CD4-positive, alpha-beta T cell treated with Interleukin-2 at 100 ng/mL for 4 hours (primary cell): ENCODE measurements at regions not wholly inside any gene's neighbourhood (a gene's known extent, or its start where the extent isn't known, plus 50 kb on each side); places are given as distances from the start of the nearest gene placed in this dataset.
"Not testable (repeated sequence)": the region's sequence is repeated elsewhere in the genome, so short reads cannot be mapped to it uniquely, and the experiment has no call there.

Experiments
- DNase-seq: peaks from one replicate; pipeline ENCODE4 v3.0.0-alpha.2; 2020; ENCODE audit warnings: low spot score

DNA sequence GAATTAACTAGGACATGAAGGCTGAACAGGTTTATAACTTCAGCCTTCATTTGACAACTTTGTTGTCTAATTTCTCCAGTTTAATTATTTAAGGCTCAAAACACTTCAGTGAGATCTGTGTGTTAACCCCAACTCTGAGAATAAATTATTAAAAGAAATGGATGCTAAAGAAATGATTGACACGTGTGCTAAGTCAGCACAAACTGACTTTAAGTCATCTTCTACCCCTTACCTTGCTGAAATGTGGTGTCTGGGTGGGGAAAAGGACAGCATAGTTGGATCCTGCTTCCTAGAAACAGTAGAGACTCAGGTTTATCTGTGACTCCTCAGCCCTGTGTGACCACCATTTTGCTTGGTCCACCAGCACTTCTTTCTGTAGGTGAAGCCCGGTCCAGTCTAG lies 324.8 kb upstream of the NPSR1 start:
- no peak for DNase-seq

DNA sequence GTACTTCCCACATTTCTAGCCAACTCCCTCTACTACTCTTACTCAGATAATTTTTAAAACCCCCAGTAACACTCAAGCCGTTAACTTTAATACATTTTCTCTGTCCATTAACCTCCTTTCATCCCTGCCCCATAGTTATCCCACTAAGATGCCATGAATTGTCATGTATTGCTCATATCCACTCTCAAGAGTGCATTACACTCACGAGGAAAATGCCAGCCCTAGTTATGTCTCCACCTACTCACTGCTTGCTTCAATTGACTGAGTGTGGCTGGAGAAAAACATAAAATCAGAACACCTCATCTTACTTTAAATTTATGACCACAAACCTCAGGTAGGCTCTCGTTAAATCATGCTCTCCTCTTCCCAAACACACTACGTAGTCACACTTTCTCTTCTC lies 324.1 kb upstream of the NPSR1 start:
- DNase-seq, result no peak

DNA sequence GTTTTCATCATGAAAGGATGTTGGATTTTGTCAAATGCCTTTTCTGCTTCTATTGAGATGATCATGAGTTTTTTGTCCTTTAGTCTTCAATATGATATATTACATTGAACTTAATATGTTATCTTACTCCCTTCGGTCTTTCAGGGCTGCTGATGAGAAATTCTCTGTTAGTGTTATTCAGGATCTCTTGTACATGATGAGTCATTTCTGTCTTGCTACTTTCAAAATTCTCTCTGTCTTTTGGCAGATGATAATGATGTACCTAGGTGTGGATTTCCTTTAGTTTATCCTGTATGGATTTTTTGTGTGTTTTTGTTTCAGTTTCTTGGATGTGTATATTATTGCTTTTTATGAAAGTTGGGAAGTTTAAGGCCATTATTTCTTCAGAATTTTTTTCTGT lies 320.9 kb upstream of the NPSR1 start:
- DNase-seq, result no peak

DNA sequence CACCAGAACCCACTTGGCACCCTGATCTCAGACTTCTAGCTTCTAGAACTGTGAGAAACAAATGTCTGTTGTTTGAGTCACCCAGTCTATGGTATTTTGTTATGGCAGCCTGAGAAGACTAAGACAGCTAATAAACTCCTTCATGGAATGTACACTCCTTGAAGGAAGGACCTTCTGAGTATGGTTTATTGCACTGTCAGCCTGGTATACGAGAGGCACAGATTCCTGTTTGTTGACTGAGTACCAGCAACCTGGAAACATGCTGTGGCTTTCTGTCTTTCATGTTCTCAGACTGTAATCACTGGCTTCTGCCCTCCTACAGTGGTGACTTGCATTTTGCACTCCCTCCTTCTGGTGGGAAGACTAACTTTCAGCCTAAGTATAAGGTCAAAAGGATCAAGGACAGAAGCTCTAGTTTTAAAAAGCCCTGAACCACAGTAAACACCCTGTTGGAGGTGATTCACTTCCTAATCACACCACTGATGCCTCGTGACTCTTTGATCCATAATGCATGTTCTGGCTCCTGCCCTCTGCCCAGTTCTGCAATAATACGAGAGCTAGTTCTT lies 319.0 kb upstream of the NPSR1 start:
- DNase-seq, result no peak

DNA sequence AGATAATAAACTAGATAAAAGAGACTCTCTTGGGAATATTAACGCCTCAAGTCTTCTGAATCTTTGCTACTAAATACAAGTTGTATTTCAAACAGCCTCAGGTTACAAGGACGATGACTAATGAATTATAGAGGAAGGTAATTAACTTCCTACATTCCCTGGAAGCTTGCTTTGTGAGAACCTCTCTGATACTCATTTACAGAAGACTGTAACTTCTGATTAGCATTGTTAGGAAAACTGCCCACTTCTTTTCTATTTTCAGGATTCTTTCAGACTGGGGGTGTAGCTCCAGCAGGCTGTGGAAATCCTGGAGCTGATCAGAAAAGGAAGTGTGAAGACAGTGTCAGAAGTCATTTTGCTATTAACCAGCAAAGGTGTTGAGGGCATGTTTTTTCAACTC lies 316.7 kb upstream of the NPSR1 start:
- DNase-seq, result no peak

DNA sequence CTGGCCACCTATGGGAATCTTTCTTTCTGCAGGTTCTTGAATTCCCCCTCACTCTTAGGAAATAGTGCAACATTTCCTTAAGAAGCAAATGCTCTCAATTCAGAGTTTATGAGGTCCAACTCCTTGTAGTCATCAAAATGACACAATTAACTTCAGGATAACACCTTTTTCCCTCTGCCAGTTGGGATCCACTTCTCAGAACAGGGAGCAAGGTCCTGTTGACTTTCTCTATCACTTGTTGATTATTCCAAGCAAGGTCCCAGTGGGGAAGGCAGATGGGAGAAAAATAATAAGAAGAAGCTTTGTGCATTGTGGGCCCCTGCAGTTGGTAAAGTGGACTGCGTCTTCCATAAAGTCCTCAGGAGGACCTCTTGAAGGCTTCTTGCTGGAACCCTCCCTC lies 315.6 kb upstream of the NPSR1 start:
- DNase-seq, result no peak

DNA sequence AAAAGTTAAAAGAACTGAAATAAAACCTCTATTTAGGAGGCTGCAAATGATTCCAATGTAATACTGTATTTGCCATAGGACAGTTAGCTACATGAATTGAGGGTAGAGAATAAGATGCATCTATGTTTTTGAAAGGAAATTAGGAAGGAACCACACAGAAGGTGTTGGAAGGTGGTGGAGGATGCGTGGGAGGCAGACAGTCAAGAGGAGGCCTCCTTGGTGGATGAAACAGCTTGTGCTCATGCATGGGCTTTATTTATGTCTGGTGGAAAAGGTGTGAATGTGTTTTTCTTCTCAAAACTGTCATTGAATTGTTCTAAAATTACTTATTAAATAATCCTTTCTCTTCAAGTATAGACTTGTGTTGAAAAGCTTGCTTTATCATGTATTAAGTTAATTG lies 314.4 kb upstream of the NPSR1 start:
- no peak for DNase-seq

DNA sequence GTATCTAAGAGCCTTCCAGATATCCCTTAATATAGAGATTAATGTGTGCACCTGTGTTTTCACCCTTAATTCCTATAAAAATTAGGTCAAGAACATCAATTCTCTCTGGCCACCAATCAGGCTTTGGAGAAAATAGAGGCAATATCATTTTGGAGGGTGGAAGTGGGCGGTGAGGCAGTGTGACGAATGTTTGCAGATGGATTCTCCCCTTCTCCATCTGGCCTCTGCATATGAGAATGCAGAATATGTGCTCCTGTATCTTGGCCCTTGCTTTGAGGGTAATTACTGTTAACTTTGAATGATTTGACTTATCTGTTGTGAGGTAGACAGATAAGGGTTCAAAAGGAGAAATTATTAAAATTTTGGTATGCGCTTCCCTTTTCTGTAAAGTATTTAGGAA lies 304.0 kb upstream of the NPSR1 start:
- DNase-seq, result no peak

DNA sequence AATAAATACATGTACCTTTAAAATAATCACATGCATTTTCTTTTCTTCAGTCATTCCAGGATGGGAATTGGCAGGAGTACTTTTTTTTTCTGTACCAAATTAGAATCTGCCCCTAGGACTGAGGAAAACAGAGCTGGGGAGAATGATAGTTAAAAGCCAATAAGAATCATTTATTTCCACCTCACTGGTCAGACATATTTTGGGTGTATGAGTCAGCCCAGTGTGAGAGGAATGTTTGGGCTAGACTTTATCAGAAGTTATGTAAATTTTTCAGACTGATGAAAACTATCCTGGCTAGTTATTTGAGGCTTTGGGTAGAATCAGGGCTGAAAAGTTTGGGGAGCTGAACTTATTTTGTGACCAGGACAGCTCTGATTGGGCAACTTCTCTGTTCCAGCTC lies 303.1 kb upstream of the NPSR1 start:
- no peak for DNase-seq

DNA sequence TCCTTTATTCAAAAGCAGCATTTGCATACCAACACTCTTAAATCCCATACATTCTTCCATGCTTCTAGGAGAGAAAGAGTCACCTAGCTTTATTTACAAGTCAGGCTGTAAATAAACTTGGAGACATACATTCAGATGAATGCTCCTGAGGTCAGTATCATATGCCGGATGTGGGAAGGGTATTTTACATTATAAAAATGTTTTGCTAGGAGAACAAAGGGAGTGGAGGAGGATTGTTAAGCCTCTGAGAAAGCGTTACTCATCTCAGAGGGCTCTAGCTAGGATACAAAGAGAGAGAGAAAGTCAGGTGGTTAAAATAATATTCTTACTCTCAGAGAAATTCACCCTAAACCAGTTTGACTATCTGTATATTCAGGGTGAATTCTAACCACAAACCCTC lies 300.9 kb upstream of the NPSR1 start:
- DNase-seq, result no peak

DNA sequence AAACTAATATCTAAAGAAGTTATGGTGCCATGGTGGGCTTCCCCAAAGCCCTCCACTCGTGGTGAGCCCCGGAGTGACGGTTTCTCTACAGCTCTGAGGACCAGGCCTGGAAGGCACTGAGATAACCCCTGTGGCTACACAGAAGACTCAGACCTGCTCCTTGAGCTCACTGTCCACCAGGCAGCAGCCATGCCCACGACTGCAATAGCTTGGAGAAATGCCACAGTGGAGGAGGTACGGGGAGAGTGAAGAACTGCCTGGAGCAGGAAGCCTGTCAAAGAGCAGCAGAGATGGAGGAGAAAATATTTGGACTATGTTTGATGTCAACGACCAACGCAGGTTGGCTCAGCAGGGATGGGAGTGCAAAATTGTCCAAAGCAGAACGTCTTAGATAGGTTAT lies 300.1 kb upstream of the NPSR1 start:
- no peak for DNase-seq

DNA sequence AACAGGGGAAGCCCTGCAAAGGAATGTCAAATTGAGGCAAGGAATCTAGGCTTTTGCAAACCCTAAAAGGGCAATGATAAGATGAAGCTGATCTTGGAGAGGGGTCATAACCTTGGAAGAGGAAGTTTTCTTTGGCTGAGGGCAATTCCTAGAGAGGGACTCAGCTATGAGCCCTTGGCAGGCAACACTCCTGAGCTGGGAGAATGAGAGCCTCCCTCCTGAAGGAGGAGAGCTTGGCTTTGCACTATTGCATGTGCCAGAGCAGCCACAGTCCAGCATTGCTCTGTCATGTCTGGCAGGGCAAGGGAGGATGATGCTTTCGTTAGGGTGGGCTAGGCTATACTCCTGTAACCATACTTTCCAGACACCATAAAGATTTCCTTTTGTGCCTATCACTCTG lies 299.4 kb upstream of the NPSR1 start:
- not testable (repeated sequence) for DNase-seq

DNA sequence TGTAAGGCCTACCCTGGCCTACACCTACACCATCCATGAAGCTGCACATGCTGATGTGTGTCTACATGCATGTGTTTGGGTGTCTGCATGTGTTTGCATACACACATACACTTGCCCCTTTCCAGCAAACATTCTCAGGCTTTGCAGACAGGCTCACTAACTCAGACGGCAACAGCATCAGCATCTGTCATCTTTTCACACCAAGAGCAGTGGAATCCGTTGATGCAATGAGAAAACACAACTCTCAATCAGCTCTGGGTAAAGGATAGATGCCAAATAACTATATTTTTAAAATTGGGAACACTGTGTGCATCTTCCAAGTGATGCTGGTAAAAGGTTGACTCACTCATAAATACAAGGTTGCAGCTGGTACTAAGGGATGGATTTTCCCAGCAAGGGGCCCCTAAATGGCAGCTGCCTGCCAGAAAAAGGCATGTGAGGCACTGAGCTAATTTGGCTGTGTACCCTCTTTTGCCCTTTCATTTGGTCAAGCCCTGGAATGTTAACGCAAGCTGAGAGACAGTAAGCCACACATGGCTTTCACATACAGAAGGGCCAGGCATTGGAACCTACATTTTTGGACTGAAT lies 296.3 kb upstream of the NPSR1 start:
- DNase-seq, result no peak

DNA sequence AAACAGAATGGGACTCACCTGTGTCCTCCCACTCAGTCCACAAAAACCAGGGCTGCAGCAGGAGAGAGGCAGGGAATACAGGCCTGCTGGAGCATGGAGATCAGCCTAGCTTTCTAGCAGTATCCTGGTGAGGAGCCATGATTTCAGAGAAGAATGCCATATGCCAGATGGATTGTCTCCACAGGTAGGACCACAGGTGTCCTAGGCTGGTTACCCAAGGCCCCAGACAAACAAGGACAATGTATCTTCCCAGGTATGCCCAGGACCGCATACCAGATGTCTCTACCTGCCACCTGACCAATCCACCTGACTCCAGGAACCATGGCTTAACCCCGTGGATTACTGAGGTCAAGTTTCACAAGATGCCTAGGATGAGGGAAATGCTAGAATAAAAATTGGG lies 295.4 kb upstream of the NPSR1 start:
- DNase-seq, result no peak

DNA sequence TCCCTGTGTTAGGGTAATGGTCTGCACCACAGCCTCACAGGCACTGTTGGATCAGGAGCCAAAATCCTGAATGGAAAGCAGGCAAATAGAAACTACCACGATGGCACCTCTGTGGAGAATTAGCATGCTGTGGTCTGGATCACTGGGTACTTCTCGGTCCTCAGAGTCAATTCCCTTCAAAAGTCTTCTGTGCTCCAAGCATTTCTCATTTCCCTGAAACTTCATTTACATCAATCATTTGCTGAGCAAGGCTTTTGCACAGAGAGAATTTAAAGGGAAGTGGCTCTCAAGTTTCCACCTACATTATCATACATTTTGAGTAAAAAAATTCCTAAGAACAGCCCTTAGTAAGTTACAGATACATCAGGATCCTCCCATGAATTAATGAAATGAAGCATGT lies 293.9 kb upstream of the NPSR1 start:
- DNase-seq, result no peak

DNA sequence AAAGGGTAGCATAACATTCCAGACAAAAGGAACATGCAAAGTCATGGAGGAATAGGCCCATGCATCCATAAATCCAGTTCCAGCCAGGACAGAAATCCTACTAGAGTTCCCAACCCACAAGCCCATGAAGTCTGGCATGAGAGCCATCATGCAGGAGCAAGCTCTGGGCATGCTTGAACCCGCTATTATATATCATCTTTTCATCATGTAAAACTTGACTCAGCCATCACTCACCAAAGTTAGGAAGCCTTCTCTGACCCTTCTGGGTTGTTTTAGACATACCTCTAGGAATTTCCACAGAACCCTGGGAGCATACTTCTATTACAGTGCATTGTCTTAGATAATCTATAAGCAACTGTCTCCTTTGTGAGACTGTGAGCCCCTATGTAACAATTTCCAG lies 293.0 kb upstream of the NPSR1 start:
- DNase-seq, result no peak

DNA sequence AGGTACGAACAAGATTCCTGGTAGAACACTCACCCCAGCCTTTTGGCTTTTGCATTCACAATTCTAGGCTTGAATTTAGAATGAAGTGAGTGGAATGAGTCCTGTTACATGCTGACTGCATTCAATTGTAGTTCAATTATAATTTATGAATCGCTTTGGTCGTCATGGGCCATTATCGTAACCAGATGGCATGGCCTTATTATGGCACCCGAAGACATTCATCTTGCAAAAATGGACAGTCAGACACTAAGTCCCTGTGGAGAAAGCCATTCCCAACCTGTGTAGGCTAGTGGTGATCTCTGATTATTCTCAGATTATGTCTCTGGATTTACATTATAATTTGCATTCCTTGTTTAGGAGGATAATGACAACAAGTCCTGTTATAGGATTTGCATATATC lies 292.4 kb upstream of the NPSR1 start:
- no peak for DNase-seq

DNA sequence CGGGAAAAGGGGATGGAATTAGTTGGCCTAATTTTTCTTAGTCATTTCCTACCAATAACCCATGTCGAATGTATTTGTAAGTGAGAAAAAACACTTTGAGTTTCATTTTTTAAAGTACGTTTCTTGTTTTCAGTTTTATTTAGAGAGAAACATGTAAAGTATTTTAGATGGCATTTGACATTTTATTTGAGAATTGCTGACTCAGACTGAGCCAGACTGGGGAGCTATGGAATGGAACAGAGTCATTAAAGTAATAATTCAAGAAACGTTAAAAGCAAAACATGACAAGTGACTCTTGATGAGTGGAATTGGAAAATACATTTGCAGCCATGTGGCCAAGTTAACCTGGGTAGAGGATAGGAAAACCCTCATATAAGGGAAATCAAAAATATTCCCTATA lies 286.1 kb upstream of the NPSR1 start:
- no peak for DNase-seq

DNA sequence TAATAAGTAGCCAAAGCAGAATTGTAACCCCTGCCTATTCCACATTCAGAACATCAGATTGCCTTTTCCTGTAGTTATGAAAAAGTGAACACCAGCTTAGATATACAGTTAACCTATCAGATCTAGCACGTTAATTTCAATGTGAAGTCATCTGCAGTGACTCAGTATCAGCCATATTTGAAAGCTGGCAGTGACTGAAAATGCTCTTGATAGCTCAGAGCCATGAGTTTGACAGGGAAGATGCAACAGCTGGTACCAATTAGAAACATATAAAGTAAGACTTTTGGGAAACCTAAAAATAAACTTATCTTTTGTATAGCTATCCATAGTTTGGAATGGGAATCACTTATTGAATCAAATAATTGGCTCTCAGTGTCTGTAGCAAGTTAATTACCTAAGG lies 284.1 kb upstream of the NPSR1 start:
- no peak for DNase-seq

DNA sequence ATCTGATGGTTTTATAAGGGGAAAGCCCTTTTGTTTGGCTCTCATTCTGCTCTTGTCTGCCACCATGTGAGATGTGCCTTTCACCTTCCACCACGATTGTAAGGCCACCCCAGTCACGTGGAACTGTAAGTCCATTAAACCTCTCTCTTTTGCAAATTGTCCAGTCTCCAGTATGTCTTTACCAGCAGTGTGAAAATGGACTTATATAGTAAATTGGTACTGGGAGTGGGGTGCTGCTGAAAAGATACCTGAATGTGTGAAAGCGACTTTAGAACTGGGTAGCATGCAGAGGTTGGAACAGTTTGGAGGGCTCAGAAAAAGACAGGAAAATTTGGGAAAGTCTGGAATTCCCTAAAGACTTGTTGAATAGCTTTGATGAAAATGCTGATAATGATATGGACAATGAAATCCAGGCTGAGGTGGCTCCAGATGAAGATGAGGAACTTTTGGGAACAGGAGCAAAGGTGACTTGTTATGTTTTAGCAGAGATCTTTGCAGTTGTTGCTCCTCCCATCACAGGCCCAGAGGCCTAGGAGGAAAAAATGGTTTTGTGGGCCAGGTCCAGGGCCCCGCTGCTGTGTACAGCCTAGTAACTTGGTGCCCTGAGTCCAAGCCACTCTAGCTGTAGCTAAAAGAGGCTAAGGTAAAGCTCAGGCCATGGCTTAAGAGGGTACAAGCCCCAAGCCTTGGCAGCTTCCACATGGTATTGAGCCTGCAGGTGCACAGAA lies 275.7 kb upstream of the NPSR1 start:
- DNase-seq, result no peak

DNA sequence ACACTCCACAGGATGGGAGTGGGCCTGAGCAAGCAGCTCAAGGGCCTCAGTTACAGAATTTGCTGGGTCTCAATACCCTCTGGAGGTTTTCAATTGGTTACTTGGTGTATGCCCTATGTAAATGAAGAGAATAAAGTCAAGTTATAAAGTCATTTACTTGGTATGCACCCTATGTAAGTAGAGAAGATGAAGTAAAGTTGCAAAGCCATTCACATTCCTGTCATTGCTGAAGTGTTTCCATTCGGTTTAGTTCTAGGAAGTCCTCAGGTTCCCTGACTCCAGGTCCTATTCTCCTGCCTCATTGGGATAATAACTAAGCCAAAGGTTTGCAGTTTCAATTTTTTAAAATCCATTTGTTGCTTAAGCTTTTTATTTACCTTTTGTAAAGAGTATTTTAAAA lies 272.6 kb upstream of the NPSR1 start:
- DNase-seq, result no peak

DNA sequence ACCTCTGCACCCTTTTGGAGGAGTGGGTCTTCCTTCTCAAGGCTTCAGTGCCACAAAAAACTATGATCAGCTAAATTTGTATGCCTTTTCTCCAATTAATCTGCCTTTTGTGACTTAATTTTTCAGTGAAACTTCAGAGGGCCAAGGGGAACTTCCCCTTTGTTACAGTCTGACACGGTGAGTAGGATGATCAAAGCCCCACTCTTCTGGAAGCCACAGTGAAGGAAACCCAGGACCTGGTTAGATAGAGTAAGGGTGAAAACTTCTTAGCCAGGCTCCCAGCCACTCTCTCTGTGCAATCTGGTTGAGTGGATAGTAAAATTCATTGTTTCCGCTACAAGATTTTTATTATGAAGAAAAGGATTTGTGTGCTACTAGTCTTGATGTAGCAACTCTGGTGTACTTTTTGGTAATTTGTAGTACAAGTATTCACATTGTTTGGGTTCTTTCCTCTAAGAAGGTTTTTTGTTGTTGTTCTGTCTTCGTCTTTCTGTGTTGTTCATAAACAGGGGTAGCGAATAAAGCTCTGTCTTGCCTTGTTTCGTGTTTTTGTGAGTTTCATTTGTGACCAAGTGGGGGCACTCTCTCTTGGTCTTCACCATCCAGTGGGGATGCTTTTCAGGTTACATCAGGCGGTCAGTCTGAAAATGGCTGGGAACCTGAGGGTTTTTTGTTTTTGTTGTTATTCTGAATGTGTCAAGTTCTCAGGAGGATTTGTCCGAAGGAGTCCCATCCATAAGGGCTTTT lies 268.5 kb upstream of the NPSR1 start:
- DNase-seq, result no peak

DNA sequence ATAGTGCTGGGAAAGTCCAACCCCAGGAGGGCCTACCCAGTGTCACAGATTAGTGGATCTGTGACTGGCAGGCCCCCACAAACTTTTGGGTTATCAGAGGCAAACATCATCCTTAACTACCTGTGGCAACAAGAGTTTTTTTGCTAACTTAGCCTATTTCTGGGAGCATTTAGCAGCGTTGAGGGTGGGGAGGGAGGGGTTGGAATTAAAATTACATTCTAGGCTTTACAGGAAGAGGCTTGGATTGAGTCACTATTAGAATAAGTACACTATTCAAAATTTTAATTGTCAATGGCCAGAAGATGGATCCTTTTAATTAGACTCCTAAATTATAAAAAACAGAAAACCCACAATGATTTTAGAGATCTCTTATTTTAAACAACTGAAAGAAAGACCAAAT lies 267.9 kb upstream of the NPSR1 start:
- DNase-seq, result no peak
